GM10248 (cell line): ENCODE measurements at regions not wholly inside any gene's neighbourhood (a gene's known extent, or its start where the extent isn't known, plus 50 kb on each side); places are given as distances from the start of the nearest gene placed in this dataset.

ENCODE experiments used
- CTCF ChIA-PET: fragments of 300-600 bp; sonication (Branson Sonifier 250); formaldehyde crosslinking; extraction: SDS; loops from one replicate; lab custom pipeline; 2021; ENCODE audit warnings: antibody characterized with exemption; lab: Yijun Ruan, JAX
- POLR2A ChIA-PET: fragments of 350-650 bp; sonication (Branson Sonifier 250); formaldehyde crosslinking; extraction: SDS; loops from one replicate; lab custom pipeline; 2020; ENCODE audit warnings: antibody characterized with exemption; lab: Yijun Ruan, JAX
- DNase-seq: peaks from one replicate; pipeline ENCODE4 v3.0.0; 2012; ENCODE audit errors: extremely low spot score
- TF ChIP-seq, protein P1 (sequence below): IDR thresholded peaks from 2 replicates; pipeline ENCODE4 v1.5.1; 2012; ENCODE audit warnings: mild to moderate bottlenecking, low read depth; ENCODE audit errors: extremely low read depth, missing control alignments, control extremely low read depth

DNA sequence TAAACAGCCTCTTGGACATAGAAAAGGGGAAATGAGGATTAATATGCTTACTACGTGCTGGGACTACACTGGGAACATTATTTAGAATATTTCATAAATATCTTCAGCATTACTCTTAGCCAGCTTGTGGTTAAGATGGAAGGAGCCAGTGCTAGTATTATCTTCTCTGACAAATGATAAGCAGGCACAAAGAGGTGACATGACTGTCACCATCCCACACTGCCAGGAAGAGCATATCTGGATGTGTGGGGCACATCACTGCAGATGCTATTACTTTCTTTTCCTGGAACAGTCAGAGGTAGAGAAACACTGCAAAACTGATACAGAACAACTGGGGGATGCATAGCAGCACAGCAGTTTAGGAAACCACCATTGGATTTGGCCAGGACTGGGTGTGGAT lies 281.0 kb upstream of the TNC start:
- TF ChIP-seq, protein P1, sequence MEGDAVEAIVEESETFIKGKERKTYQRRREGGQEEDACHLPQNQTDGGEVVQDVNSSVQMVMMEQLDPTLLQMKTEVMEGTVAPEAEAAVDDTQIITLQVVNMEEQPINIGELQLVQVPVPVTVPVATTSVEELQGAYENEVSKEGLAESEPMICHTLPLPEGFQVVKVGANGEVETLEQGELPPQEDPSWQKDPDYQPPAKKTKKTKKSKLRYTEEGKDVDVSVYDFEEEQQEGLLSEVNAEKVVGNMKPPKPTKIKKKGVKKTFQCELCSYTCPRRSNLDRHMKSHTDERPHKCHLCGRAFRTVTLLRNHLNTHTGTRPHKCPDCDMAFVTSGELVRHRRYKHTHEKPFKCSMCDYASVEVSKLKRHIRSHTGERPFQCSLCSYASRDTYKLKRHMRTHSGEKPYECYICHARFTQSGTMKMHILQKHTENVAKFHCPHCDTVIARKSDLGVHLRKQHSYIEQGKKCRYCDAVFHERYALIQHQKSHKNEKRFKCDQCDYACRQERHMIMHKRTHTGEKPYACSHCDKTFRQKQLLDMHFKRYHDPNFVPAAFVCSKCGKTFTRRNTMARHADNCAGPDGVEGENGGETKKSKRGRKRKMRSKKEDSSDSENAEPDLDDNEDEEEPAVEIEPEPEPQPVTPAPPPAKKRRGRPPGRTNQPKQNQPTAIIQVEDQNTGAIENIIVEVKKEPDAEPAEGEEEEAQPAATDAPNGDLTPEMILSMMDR: no peak
- CTCF ChIA-PET: no interaction called here
- no peak for DNase-seq
- POLR2A ChIA-PET: no interaction called here

DNA sequence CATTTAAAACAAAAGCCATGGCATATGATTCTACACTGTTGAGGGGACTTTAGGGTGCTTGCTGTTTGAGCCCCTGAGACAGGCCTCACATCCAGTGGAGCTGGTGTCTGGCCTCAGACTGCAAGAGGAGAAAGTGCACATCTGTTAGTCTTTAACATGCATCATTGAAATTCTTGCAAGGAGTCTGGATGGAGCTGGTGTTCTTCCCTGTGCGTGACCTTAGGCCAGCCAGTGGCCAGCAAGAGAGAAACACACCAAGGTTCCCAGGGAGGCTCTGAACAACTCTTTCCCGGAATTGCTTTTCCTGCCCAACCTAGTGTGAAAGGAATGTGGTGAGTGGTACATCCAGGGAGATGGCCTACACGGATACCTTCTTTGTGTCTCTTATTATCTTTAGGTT lies 282.8 kb upstream of the TNC start:
- no peak for DNase-seq
- TF ChIP-seq, protein P1: no peak
- POLR2A ChIA-PET: no interaction called here
- CTCF ChIA-PET: interaction anchor here (1.5 kb wide), 1 partner anchor 26 kb away, joined by 3 read pairs; no protein-coding TSS in a partner anchor

DNA sequence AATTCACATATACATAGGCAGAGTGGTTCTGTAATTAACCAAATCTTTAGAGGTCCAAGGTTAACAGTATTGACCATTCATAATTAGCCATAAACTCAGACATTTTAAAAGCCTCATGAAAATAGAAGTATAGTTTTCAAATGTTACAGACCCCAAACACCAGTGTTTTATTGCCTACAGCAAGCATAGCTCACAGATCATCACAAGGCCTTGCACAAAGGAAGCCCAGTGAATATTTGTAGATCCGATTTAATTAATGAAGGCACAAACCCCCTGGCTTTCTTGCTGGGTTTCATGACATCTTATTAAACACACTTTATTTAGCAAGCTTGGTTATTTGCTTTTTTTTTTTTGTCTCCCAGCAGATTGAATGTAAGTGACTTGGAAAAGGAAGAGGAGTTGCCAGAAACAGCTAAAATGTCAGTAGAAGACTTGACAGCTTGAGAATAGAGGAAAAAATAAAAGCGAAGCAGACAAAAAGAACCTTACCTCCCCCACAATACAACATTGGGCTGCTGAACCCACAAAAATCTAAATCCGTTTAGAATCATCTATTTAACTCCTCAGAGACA lies 283.9 kb upstream of the TNC start:
- CTCF ChIA-PET: interaction anchor here (1.5 kb wide), 1 partner anchor 27 kb away, joined by 3 read pairs; no protein-coding TSS in a partner anchor
- POLR2A ChIA-PET: no interaction called here
- TF ChIP-seq, protein P1: no peak
- no peak for DNase-seq

DNA sequence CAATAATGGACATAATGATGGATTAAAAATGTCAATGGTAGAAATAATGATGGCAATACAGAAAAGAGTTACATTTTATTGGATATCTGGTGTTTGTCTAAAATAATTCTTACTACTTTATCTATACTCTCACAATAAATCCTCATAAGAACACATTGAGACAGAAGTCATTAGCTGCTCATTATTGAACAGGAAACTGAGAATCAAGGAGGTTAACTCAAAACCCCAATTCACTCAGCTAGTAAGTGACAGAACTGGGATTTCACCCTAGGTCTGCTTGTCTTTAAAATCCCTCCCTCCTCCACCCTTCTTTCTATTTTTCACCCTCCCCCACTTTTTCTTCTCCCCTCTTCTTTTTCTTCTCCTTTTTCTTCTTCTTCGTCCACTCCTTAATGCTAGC lies 285.8 kb upstream of the TNC start:
- ChIA-PET POLR2A (no interaction called here), CTCF (no interaction called here)
- TF ChIP-seq, protein P1: no peak
- DNase-seq: no peak

DNA sequence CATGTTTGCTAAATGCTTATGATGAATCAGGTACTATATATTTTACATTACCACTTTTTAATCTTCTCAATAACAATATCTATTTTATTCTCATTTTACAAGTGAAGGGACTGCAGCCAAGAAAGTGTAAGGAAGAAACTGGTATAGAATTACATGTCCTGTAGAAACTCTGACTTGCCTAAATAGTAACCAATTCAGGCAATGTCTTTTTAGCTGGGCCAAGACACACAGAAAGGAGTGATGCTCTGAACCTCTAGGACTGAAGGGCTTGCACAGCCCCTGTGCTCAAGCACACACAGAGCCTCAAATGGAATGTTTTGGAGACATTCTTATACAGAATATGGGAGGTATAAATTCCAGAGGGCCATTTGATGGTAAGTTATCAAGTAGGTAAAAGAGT lies 286.4 kb upstream of the TNC start:
- TF ChIP-seq, protein P1: no peak

DNA sequence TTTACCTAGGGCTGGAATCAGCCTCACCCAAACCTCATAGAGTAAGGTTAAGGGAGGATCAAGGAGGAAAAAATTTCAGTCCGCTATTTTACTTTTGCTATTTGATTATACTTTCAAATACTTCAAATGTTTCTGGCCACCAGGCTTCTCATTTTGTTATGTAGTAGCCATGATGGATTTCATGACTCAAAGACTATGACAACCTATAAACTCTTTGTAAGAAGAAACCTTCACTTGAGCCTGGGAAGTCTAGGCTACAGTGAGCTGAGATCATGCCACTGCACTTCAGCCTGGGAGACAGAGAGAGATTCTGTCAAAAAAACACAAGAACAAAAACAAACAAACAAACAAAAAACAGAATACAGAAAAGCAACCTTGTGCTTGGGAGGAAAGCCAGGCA lies 293.6 kb upstream of the TNC start:
- DNase-seq: no peak
- POLR2A ChIA-PET: no interaction called here
- CTCF ChIA-PET: no interaction called here
- TF ChIP-seq, protein P1: no peak

More for the DNA sequence above, 286.4 kb upstream of the TNC start:
- no peak for DNase-seq
- POLR2A ChIA-PET: no interaction called here
- CTCF ChIA-PET: no interaction called here
